IMR-90 (cell line): ENCODE measurements at regions not wholly inside any gene's neighbourhood (a gene's known extent, or its start where the extent isn't known, plus 50 kb on each side); places are given as distances from the start of the nearest gene placed in this dataset.

Source experiments
- ATAC-seq: fragments of 200-7000 bp; cut with Tn5 transposase; 2 replicates; pipeline ENCODE4 v1.9.1; 2020; ENCODE audit warnings: low read depth, mild to moderate bottlenecking, moderate library complexity
- BruUV-seq: library from RNA; stranded (reverse); fragments of 400-500 nt; replicated peaks from 2 replicates; lab custom pipeline; 2021; lab: Mats Ljungman, UMichigan
- CTCF ChIA-PET: fragments of 300-600 bp; formaldehyde crosslinking; extraction: SDS; loops from one replicate; lab custom pipeline; 2021; ENCODE audit warnings: antibody characterized with exemption; lab: Yijun Ruan, JAX
- POLR2A ChIA-PET: fragments of 300-600 bp; sonication (Branson Sonifier 250); formaldehyde crosslinking; loops from one replicate; lab custom pipeline; 2022; ENCODE audit warnings: antibody characterized with exemption; ENCODE audit not compliant: unreplicated experiment; lab: Charles Lee
- DNase-seq: peaks from one replicate; pipeline ENCODE4 v3.0.0; 2013
- H2AFZ ChIP-seq: replicated peaks from 2 replicates; pipeline ENCODE3; 2013; ENCODE audit warnings: low read length, mild to moderate bottlenecking; ENCODE audit not compliant: poor library complexity
- H2AK5ac ChIP-seq: 2 replicates; pipeline ENCODE4 v1.6.1; 2013; ENCODE audit warnings: low read depth, low read length, inconsistent platforms
- H2AK9ac ChIP-seq: replicated peaks from 2 replicates; pipeline ENCODE3; 2013; ENCODE audit warnings: mild to moderate bottlenecking, low read depth, low read length, moderate library complexity; ENCODE audit not compliant: poor library complexity
- H2BK120ac ChIP-seq: 2 replicates; pipeline ENCODE4 v1.6.1; 2013; ENCODE audit warnings: low read depth, low read length, inconsistent platforms
- H2BK15ac ChIP-seq: 3 replicates; pipeline ENCODE4 v1.6.1; 2013; ENCODE audit warnings: low read depth, low read length, inconsistent platforms
- H2BK20ac ChIP-seq: 2 replicates; pipeline ENCODE4 v1.6.1; 2013; ENCODE audit warnings: low read depth, mild to moderate bottlenecking, inconsistent platforms, low read length, moderate library complexity
- H2BK5ac ChIP-seq: 2 replicates; pipeline ENCODE4 v1.6.1; 2013; ENCODE audit warnings: mild to moderate bottlenecking, low read depth, low read length, inconsistent platforms; ENCODE audit not compliant: poor library complexity, severe bottlenecking
- H3K14ac ChIP-seq: replicated peaks from 2 replicates; pipeline ENCODE4 v1.6.1; 2013; ENCODE audit warnings: low read depth, low read length, inconsistent platforms
- H3K18ac ChIP-seq: 2 replicates; pipeline ENCODE4 v1.6.1; 2013; ENCODE audit warnings: low read depth, low read length, control low read depth
- H3K23ac ChIP-seq: 2 replicates; pipeline ENCODE4 v1.6.1; 2013; ENCODE audit warnings: low read depth, low read length, inconsistent platforms
- H3K27ac ChIP-seq: 2 replicates; pipeline ENCODE4 v1.5.1; 2013; ENCODE audit warnings: mild to moderate bottlenecking, control low read depth, low read length; ENCODE audit not compliant: insufficient read depth
- H3K27me3 ChIP-seq: 2 replicates; pipeline ENCODE4 v1.6.1; 2013; ENCODE audit warnings: low read length; ENCODE audit not compliant: control insufficient read depth, insufficient read depth
- H3K36me3 ChIP-seq: 2 replicates; pipeline ENCODE4 v1.6.1; 2013; ENCODE audit warnings: low read length, mixed read lengths; ENCODE audit not compliant: control insufficient read depth, insufficient read depth
- H3K4ac ChIP-seq: 2 replicates; pipeline ENCODE4 v1.6.1; 2013; ENCODE audit warnings: low read depth, low read length, inconsistent platforms
- H3K4me1 ChIP-seq: 2 replicates; pipeline ENCODE4 v1.6.1; 2013; ENCODE audit warnings: low read length, mixed read lengths; ENCODE audit not compliant: control insufficient read depth, insufficient read depth
- H3K4me2 ChIP-seq: 2 replicates; pipeline ENCODE4 v1.6.1; 2013; ENCODE audit warnings: low read depth, mild to moderate bottlenecking, control low read depth, low read length, moderate library complexity
- H3K4me3 ChIP-seq: 2 replicates; pipeline ENCODE4 v1.5.1; 2013; ENCODE audit warnings: low read depth, mild to moderate bottlenecking, control low read depth, low read length, moderate library complexity; ENCODE audit not compliant: insufficient read depth
- H3K56ac ChIP-seq: 2 replicates; pipeline ENCODE4 v1.6.1; 2013; ENCODE audit warnings: low read length, inconsistent platforms; ENCODE audit not compliant: insufficient read depth; ENCODE audit errors: extremely low read depth
- H3K79me1 ChIP-seq, 2 experiments: 2 replicates each; pipeline ENCODE4 v1.6.1; 2013; ENCODE audit warnings: low read length in 2 of 2, inconsistent platforms in 1 of 2, low read depth in 1 of 2
- H3K9ac ChIP-seq: 2 replicates; pipeline ENCODE4 v1.6.1; 2013; ENCODE audit warnings: low read depth, low read length, control low read depth
- H3K9me1 ChIP-seq: 2 replicates; pipeline ENCODE4 v1.6.1; 2013; ENCODE audit warnings: low read length, inconsistent platforms; ENCODE audit not compliant: insufficient read depth
- H3K9me3 ChIP-seq: 2 replicates; pipeline ENCODE4 v1.6.1; 2013; ENCODE audit warnings: low read length; ENCODE audit not compliant: control insufficient read depth, insufficient read depth
- H4K20me1 ChIP-seq: 2 replicates; pipeline ENCODE4 v1.6.1; 2013; ENCODE audit warnings: low read length, inconsistent platforms; ENCODE audit not compliant: insufficient read depth
- H4K5ac ChIP-seq: 2 replicates; pipeline ENCODE4 v1.6.1; 2013; ENCODE audit warnings: mild to moderate bottlenecking, low read depth, low read length, control low read depth
- H4K8ac ChIP-seq, 2 experiments: 2 replicates each; pipeline ENCODE4 v1.6.1; 2013; ENCODE audit warnings: low read depth in 2 of 2, low read length in 2 of 2, control low read depth in 1 of 2, inconsistent platforms in 1 of 2
- H4K91ac ChIP-seq: 2 replicates; pipeline ENCODE4 v1.6.1; 2013; ENCODE audit warnings: low read depth, low read length, inconsistent platforms; ENCODE audit not compliant: insufficient read depth
- BHLHE40 ChIP-seq: fragments of 150-350 bp; IDR thresholded peaks from 2 replicates; pipeline ENCODE4 v1.6.1; 2016; ENCODE audit warnings: mild to moderate bottlenecking, low read depth, low read length
- CEBPB ChIP-seq: IDR thresholded peaks from 2 replicates; pipeline ENCODE4 v1.6.1; 2012; ENCODE audit warnings: low read depth, low read length, improper control_type of control experiment
- CHD1 ChIP-seq: IDR thresholded peaks from 2 replicates; pipeline ENCODE4 v1.6.1; 2012; ENCODE audit warnings: low read depth, low read length, improper control_type of control experiment
- FOS ChIP-seq: fragments of 150-350 bp; IDR thresholded peaks from 2 replicates; pipeline ENCODE4 v1.6.1; 2016; ENCODE audit warnings: low read depth, low read length
- MAFK ChIP-seq: IDR thresholded peaks from 2 replicates; pipeline ENCODE4 v1.6.1; 2012; ENCODE audit warnings: low read depth, low read length, improper control_type of control experiment
- MAZ ChIP-seq: IDR thresholded peaks from 2 replicates; pipeline ENCODE4 v1.6.1; 2012; ENCODE audit warnings: low read depth, mild to moderate bottlenecking, low read length, improper control_type of control experiment, moderate library complexity, borderline replicate concordance
- MXI1 ChIP-seq: IDR thresholded peaks from 2 replicates; pipeline ENCODE4 v1.6.1; 2012; ENCODE audit warnings: low read depth, mild to moderate bottlenecking, low read length, moderate library complexity, borderline replicate concordance
- NFE2L2 ChIP-seq: fragments of 150-350 bp; IDR thresholded peaks from 2 replicates; pipeline ENCODE4 v1.6.1; 2016; ENCODE audit warnings: low read depth, mild to moderate bottlenecking, low read length
- POLR2A ChIP-seq: IDR thresholded peaks from 2 replicates; pipeline ENCODE4 v1.6.1; 2012; ENCODE audit warnings: mild to moderate bottlenecking, low read depth, low read length
- RAD21 ChIP-seq: IDR thresholded peaks from 2 replicates; pipeline ENCODE4 v1.6.1; 2012; ENCODE audit warnings: low read length, improper control_type of control experiment
- RCOR1 ChIP-seq: IDR thresholded peaks from 2 replicates; pipeline ENCODE4 v1.6.1; 2012; ENCODE audit warnings: mild to moderate bottlenecking, low read length, improper control_type of control experiment; ENCODE audit not compliant: insufficient replicate concordance
- RFX5 ChIP-seq: IDR thresholded peaks from 2 replicates; pipeline ENCODE4 v1.8.0; 2012; ENCODE audit warnings: low read depth, mild to moderate bottlenecking, low read length, moderate library complexity
- SMC3 ChIP-seq: fragments of 150-350 bp; IDR thresholded peaks from 2 replicates; pipeline ENCODE4 v1.6.1; 2016; ENCODE audit warnings: low read depth, mild to moderate bottlenecking, antibody characterized with exemption, low read length, moderate library complexity
- WGBS, 2 experiments: methylation state at CpG; one replicate each; pipeline versions ENCODE4 v1.1.5 to v1.1.7; 2013; ENCODE audit warnings: missing lambda C conversion rate in 2 of 2; ENCODE audit not compliant: insufficient read length in 1 of 2; ENCODE audit errors: extremely low coverage in 2 of 2; 5-methylcytosine and 5-hydroxymethylcytosine counted together
- dilution Hi-C: fragments of 300-500 bp; cut with HindIII; formaldehyde crosslinking; loops from one replicate; pipeline ENCODE4 v1.14.3; 2018; ENCODE audit warnings: low sequenced_read_pairs; ENCODE audit not compliant: unreplicated experiment
- in situ Hi-C: fragments of 300-500 bp; cut with MboI; formaldehyde crosslinking; loops from 3 replicates; pipeline ENCODE4 v1.14.3; 2019; ENCODE audit warnings: low sequenced_read_pairs, inconsistent platforms, mixed read lengths
- intact Hi-C: fragments of 100-400 bp; cut with micrococcal nuclease; formaldehyde crosslinking; loops from 2 replicates; pipeline ENCODE4 v1.10.0; 2022
- TF ChIP-seq, protein P1 (sequence below): fragments of 150-350 bp; IDR thresholded peaks from 2 replicates; pipeline ENCODE4 v1.6.1; 2016; ENCODE audit warnings: low read depth, mild to moderate bottlenecking, low read length, moderate library complexity, borderline replicate concordance
- TF ChIP-seq, protein P2 (sequence below): conservative IDR thresholded peaks from 2 replicates; pipeline ENCODE4 v1.5.1; 2012; ENCODE audit warnings: mild to moderate bottlenecking, low read depth, low read length, improper control_type of control experiment
- TF ChIP-seq, protein P3 (sequence below): fragments of 150-350 bp; IDR thresholded peaks from 2 replicates; pipeline ENCODE4 v1.6.1; 2017; ENCODE audit warnings: mild to moderate bottlenecking, antibody characterized with exemption, low read length, low read depth

DNA sequence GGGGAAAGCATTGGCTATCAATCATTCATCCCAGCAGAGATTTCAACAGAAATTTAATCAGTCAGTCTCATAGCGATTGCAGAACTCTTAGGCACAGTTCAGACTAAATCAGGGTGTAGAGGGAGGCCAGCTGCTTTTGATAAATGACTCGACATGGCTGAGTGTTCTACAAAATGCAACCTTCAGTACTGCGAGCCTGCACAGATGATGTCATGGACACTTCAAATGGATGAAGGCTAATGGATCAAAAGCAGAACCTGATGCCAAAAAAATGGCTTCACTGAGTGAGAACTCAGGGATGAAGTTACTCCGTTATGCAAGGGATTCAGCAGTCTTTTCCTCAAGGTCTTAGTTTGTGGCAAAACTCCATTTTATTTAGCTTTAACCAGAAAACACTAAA is 167.3 kb downstream of the DACT1 start:
- no peak overlapping the region for H2BK5ac ChIP-seq
- H3K14ac ChIP-seq, result no peak overlapping the region
- no TSS peak for BruUV-seq
- H3K23ac ChIP-seq, result no peak overlapping the region
- dilution Hi-C loops (no loop called here), in situ Hi-C loops (no loop called here), intact Hi-C loops (no loop called here)
- no peak overlapping the region for H3K18ac ChIP-seq
- no peak overlapping the region for H4K8ac ChIP-seq
- H3K36me3 ChIP-seq, result no peaks in the 10 kb centered on the region
- H3K9ac ChIP-seq, result no peak overlapping the region
- H4K20me1 ChIP-seq, result no peaks in the 10 kb centered on the region
- TF ChIP-seq POLR2A, result no peak
- no peak for TF ChIP-seq MAZ
- TF ChIP-seq MAFK, result no peak
- no peak for TF ChIP-seq RAD21
- TF ChIP-seq, protein P1, sequence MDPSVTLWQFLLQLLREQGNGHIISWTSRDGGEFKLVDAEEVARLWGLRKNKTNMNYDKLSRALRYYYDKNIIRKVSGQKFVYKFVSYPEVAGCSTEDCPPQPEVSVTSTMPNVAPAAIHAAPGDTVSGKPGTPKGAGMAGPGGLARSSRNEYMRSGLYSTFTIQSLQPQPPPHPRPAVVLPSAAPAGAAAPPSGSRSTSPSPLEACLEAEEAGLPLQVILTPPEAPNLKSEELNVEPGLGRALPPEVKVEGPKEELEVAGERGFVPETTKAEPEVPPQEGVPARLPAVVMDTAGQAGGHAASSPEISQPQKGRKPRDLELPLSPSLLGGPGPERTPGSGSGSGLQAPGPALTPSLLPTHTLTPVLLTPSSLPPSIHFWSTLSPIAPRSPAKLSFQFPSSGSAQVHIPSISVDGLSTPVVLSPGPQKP, result no peak
- TF ChIP-seq, protein P2, sequence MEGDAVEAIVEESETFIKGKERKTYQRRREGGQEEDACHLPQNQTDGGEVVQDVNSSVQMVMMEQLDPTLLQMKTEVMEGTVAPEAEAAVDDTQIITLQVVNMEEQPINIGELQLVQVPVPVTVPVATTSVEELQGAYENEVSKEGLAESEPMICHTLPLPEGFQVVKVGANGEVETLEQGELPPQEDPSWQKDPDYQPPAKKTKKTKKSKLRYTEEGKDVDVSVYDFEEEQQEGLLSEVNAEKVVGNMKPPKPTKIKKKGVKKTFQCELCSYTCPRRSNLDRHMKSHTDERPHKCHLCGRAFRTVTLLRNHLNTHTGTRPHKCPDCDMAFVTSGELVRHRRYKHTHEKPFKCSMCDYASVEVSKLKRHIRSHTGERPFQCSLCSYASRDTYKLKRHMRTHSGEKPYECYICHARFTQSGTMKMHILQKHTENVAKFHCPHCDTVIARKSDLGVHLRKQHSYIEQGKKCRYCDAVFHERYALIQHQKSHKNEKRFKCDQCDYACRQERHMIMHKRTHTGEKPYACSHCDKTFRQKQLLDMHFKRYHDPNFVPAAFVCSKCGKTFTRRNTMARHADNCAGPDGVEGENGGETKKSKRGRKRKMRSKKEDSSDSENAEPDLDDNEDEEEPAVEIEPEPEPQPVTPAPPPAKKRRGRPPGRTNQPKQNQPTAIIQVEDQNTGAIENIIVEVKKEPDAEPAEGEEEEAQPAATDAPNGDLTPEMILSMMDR, result no peak
- TF ChIP-seq NFE2L2, result no peak
- TF ChIP-seq FOS, result no peak
- no peak for TF ChIP-seq MXI1
- no peak for TF ChIP-seq BHLHE40
- TF ChIP-seq, protein P3, sequence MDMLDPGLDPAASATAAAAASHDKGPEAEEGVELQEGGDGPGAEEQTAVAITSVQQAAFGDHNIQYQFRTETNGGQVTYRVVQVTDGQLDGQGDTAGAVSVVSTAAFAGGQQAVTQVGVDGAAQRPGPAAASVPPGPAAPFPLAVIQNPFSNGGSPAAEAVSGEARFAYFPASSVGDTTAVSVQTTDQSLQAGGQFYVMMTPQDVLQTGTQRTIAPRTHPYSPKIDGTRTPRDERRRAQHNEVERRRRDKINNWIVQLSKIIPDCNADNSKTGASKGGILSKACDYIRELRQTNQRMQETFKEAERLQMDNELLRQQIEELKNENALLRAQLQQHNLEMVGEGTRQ, result no peak
- no peak for TF ChIP-seq CEBPB
- no peak for TF ChIP-seq RCOR1
- no peak for TF ChIP-seq RFX5
- TF ChIP-seq SMC3, result no peak
- TF ChIP-seq CHD1, result no peak
- H3K56ac ChIP-seq, result no peak overlapping the region
- H2BK15ac ChIP-seq, result no peak overlapping the region
- ChIA-PET CTCF (no interaction called here), POLR2A (no interaction called here)
- no peak overlapping the region for H3K27ac ChIP-seq
- 0 out of 2 replicates have a peak, but pooled peaks cover 2% of the 10 kb centered on the region for H3K9me3 ChIP-seq
- H2AK9ac ChIP-seq, result no peak overlapping the region
- H4K91ac ChIP-seq, result no peak overlapping the region
- H2BK120ac ChIP-seq, result no peak overlapping the region
- no peak overlapping the region for H3K4me3 ChIP-seq
- H3K4me1 ChIP-seq, result no peaks in the 10 kb centered on the region
- no peak overlapping the region for H3K4ac ChIP-seq
- WGBS, 2 experiments, result 26% methylated on average over 3 of the region's 4 CpGs; no CpG with 5 or more reads in 1 of the 2 experiments
- H2BK20ac ChIP-seq, result no peak overlapping the region
- H4K5ac ChIP-seq, result no peak overlapping the region
- H3K4me2 ChIP-seq, result no peak overlapping the region
- no peak for ATAC-seq
- no peaks in the 10 kb centered on the region for H3K79me1 ChIP-seq
- peaks cover 4% of the 10 kb centered on the region; the same call in 1 of the 2 replicates for H3K27me3 ChIP-seq
- no peak overlapping the region for H2AK5ac ChIP-seq
- H2AFZ ChIP-seq, result no peak overlapping the region
- DNase-seq, result peak; percentile 4
- no peaks in the 10 kb centered on the region for H3K9me1 ChIP-seq
